ENCODE measurements at regions not wholly inside any gene's neighbourhood (a gene's known extent, or its start where the extent isn't known, plus 50 kb on each side); places are given as distances from the start of the nearest gene placed in this dataset.

DNA sequence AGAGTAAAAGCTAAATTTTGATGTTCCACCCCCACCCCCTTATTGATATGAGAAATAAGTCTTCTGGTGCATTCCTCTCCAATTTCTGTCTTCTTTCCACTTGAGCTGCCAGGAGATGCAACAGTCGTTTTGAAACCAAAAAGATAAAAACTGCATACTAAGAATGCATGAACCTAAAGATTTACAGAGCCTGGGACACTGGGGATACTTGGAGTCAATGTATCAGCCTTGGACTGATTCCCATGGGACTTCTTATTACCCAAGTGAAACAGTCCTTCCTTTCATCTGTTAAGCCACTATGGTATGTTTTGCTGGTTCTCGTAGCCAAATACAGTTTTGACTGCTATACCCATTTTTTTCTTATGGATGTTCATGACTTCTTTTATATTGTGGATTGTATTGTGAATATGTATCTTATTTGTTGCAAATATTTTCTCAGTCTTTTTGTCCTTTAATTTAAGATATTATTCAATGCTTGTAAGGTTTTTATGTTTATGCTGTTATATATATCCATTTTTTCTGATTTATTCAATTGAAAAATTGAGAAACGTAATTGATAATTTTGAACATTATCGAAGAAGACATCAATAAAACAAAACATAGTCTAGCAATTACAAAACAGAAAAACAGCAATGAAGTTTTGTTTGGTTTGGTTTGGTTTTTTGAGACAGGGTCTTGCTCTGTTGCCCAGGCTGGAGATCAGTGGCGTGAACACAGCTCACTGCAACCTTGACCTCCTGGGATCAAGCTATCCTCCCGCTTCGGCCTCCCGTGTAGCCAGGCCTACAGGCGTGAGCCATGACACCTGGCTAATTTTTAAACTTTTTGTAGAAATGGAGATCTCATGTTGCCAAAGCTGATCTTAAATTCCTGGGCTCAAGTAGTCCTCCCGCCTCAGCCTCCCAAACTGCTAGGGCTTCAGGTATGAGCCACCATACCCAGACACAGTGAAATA, 85.4 kb upstream of the ETV6 start:
- H3K9me3 ChIP-seq (ENCODE audit: control insufficient read depth in 4 of 4, low read length in 3 of 4) = no peaks in the 10 kb centered on the region
- no peaks in the 10 kb centered on the region for H3K4me1 ChIP-seq (ENCODE audit: control insufficient read depth in 4 of 4, insufficient read depth in 4 of 4, low read length in 3 of 4)
- DNase-seq (ENCODE audit: low spot score) = no peak
- 93% methylated on average over 10 of the region's 10 CpGs for WGBS
- H3K9ac ChIP-seq (ENCODE audit: low read depth in 1 of 2, low read length in 2 of 2) = no peak overlapping the region
- no peak overlapping the region for H3K27ac ChIP-seq (ENCODE audit: low read depth in 1 of 2, low read length in 2 of 2)
- no peak for TF ChIP-seq SP1 (IDR thresholded peaks at IDR 0.05)
- TF ChIP-seq GABPA (IDR thresholded peaks at IDR 0.05 in 1 of 2, conservative IDR thresholded peaks at IDR 0.05 in 1 of 2) = no peak
- TF ChIP-seq TAF1 (conservative IDR thresholded peaks at IDR 0.05) = no peak
- no peak for TF ChIP-seq EGR1 (IDR thresholded peaks at IDR 0.05; ENCODE audit: low read depth in 2 of 2)
- TF ChIP-seq FOXA1 (IDR thresholded peaks at IDR 0.05) = no peak
- H3K36me3 ChIP-seq (ENCODE audit: control insufficient read depth in 4 of 4, insufficient read depth in 3 of 4, low read depth in 1 of 4, low read length in 3 of 4) = no peaks in the 10 kb centered on the region
- no peak overlapping the region for H3K4me3 ChIP-seq (ENCODE audit: low read depth in 1 of 3, low read length in 3 of 3)
- no peaks in the 10 kb centered on the region for H3K27me3 ChIP-seq (ENCODE audit: control insufficient read depth in 4 of 4, insufficient read depth in 4 of 4, low read length in 3 of 4)

DNA sequence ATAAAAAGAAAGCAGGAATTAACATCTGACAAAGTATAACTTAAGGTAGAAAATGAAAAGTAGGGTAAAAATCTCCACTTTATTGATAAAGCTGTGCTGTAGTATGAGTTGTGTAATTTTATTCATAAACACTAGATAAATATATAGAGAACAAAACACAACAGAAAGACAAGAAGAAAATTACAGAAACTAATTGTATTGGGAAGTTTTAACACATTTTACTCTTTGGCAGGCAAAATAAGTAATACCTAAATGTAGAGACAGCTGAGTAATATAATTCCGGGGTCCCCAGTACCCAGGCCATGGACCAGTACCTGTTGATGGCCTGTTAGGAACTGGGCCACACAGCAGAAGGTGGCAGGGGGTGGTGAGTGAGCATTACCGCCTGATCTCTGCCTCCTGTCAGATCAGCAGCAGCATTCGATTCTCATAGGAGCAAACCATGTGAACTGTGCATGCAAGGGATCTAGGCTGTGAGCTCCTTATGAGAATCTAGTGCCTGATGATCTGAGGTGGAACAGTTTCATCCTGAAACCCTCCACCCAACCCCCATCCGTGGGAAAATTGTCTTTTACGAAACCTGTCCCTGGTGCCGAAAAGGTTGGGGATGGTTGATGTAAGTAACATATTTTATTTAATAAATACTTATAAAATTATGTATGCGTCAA, 84.4 kb upstream of the ETV6 start:
- WGBS = 89% methylated on average over 7 of the region's 7 CpGs
- DNase-seq (ENCODE audit: low spot score) = no peak
- Histone ChIP-seq H3K27ac (ENCODE audit: low read depth in 1 of 2, low read length in 2 of 2) (no peak overlapping the region), H3K4me3 (ENCODE audit: low read depth in 1 of 3, low read length in 3 of 3) (no peak overlapping the region), H3K9ac (ENCODE audit: low read depth in 1 of 2, low read length in 2 of 2) (no peak overlapping the region), H3K4me1 (ENCODE audit: control insufficient read depth in 4 of 4, insufficient read depth in 4 of 4, low read length in 3 of 4) (no peaks in the 10 kb centered on the region), H3K27me3 (ENCODE audit: control insufficient read depth in 4 of 4, insufficient read depth in 4 of 4, low read length in 3 of 4) (no peaks in the 10 kb centered on the region), H3K36me3 (ENCODE audit: control insufficient read depth in 4 of 4, insufficient read depth in 3 of 4, low read depth in 1 of 4, low read length in 3 of 4) (no peaks in the 10 kb centered on the region), H3K9me3 (ENCODE audit: control insufficient read depth in 4 of 4, low read length in 3 of 4) (no peaks in the 10 kb centered on the region)
- no peak for TF ChIP-seq FOXA2 (IDR thresholded peaks at IDR 0.05)
- no peak for TF ChIP-seq YY1 (IDR thresholded peaks at IDR 0.05)
- no peak for TF ChIP-seq RAD21 (IDR thresholded peaks at IDR 0.05)
- TF ChIP-seq SP1 (IDR thresholded peaks at IDR 0.05) = no peak
- TF ChIP-seq, protein P1, sequence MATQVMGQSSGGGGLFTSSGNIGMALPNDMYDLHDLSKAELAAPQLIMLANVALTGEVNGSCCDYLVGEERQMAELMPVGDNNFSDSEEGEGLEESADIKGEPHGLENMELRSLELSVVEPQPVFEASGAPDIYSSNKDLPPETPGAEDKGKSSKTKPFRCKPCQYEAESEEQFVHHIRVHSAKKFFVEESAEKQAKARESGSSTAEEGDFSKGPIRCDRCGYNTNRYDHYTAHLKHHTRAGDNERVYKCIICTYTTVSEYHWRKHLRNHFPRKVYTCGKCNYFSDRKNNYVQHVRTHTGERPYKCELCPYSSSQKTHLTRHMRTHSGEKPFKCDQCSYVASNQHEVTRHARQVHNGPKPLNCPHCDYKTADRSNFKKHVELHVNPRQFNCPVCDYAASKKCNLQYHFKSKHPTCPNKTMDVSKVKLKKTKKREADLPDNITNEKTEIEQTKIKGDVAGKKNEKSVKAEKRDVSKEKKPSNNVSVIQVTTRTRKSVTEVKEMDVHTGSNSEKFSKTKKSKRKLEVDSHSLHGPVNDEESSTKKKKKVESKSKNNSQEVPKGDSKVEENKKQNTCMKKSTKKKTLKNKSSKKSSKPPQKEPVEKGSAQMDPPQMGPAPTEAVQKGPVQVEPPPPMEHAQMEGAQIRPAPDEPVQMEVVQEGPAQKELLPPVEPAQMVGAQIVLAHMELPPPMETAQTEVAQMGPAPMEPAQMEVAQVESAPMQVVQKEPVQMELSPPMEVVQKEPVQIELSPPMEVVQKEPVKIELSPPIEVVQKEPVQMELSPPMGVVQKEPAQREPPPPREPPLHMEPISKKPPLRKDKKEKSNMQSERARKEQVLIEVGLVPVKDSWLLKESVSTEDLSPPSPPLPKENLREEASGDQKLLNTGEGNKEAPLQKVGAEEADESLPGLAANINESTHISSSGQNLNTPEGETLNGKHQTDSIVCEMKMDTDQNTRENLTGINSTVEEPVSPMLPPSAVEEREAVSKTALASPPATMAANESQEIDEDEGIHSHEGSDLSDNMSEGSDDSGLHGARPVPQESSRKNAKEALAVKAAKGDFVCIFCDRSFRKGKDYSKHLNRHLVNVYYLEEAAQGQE (IDR thresholded peaks at IDR 0.05) = no peak
- TF ChIP-seq, protein P2, sequence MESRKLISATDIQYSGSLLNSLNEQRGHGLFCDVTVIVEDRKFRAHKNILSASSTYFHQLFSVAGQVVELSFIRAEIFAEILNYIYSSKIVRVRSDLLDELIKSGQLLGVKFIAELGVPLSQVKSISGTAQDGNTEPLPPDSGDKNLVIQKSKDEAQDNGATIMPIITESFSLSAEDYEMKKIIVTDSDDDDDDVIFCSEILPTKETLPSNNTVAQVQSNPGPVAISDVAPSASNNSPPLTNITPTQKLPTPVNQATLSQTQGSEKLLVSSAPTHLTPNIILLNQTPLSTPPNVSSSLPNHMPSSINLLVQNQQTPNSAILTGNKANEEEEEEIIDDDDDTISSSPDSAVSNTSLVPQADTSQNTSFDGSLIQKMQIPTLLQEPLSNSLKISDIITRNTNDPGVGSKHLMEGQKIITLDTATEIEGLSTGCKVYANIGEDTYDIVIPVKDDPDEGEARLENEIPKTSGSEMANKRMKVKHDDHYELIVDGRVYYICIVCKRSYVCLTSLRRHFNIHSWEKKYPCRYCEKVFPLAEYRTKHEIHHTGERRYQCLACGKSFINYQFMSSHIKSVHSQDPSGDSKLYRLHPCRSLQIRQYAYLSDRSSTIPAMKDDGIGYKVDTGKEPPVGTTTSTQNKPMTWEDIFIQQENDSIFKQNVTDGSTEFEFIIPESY (IDR thresholded peaks at IDR 0.05) = no peak
- no peak for TF ChIP-seq GABPA (IDR thresholded peaks at IDR 0.05 in 1 of 2, conservative IDR thresholded peaks at IDR 0.05 in 1 of 2)
- TF ChIP-seq, protein P3, sequence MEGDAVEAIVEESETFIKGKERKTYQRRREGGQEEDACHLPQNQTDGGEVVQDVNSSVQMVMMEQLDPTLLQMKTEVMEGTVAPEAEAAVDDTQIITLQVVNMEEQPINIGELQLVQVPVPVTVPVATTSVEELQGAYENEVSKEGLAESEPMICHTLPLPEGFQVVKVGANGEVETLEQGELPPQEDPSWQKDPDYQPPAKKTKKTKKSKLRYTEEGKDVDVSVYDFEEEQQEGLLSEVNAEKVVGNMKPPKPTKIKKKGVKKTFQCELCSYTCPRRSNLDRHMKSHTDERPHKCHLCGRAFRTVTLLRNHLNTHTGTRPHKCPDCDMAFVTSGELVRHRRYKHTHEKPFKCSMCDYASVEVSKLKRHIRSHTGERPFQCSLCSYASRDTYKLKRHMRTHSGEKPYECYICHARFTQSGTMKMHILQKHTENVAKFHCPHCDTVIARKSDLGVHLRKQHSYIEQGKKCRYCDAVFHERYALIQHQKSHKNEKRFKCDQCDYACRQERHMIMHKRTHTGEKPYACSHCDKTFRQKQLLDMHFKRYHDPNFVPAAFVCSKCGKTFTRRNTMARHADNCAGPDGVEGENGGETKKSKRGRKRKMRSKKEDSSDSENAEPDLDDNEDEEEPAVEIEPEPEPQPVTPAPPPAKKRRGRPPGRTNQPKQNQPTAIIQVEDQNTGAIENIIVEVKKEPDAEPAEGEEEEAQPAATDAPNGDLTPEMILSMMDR (IDR thresholded peaks at IDR 0.05; ENCODE audit: low read depth, low read length, missing input control) = no peak
- TF ChIP-seq NR2F2 (IDR thresholded peaks at IDR 0.05) = no peak
- no peak for TF ChIP-seq FOXA1 (IDR thresholded peaks at IDR 0.05)
- TF ChIP-seq, protein P4, sequence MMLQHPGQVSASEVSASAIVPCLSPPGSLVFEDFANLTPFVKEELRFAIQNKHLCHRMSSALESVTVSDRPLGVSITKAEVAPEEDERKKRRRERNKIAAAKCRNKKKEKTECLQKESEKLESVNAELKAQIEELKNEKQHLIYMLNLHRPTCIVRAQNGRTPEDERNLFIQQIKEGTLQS (IDR thresholded peaks at IDR 0.05) = no peak
- TF ChIP-seq HNF4A (conservative IDR thresholded peaks at IDR 0.05) = no peak
- no peak for TF ChIP-seq TAF1 (conservative IDR thresholded peaks at IDR 0.05)
- no peak for TF ChIP-seq HNF4G (IDR thresholded peaks at IDR 0.05)
- no peak for TF ChIP-seq RXRA (IDR thresholded peaks at IDR 0.05)
- TF ChIP-seq EGR1 (IDR thresholded peaks at IDR 0.05; ENCODE audit: low read depth in 2 of 2) = no peak
- TF ChIP-seq, protein P5, sequence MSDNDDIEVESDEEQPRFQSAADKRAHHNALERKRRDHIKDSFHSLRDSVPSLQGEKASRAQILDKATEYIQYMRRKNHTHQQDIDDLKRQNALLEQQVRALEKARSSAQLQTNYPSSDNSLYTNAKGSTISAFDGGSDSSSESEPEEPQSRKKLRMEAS (IDR thresholded peaks at IDR 0.05) = no peak
- TF ChIP-seq JUND (IDR thresholded peaks at IDR 0.05) = no peak
